NCI-H2107 (cell line): ENCODE measurements at regions not wholly inside any gene's neighbourhood (a gene's known extent, or its start where the extent isn't known, plus 50 kb on each side); places are given as distances from the start of the nearest gene placed in this dataset.

Experiments used
- DNase-seq: peaks from one replicate; lab custom pipeline; 2025; lab: John Stamatoyannopoulos, UW

DNA sequence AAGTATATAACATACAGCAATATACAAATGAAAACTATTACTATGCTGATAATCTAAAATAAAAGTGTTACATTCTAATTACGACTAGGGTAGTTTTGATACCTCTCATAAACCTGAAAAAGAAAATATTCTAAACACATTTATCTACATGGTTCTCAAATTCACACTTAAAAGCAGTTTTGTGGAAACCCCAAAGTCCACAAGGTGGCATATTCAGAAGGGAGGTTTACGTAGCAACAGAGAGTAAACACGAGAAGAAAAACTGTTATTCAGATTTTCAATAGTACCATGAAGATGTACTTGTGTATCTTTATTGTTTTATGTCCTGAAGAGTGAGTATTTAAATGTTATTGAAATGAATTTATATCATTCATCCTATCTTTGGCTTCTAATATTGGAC lies 275.9 kb upstream of the KLHL1 start:
- no peak for DNase-seq

DNA sequence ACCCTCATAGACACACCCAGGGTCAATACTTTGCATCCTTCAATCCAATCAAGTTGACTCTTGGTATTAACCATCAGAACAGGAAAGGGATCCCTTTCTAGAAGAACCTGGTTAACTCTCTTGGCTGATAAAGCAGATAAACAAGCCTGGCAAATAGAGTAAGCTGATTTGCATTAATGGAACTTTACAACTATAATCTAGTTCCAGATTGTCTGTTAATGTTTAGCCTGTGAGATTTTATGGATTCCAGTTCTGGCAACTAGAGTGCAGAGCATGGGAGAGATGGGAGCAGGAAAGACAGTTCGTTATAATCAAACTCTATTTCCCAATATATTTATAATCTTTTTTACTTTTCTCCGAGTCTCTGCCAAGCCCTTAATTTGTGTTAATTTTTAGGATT lies 272.6 kb upstream of the KLHL1 start:
- no peak for DNase-seq

DNA sequence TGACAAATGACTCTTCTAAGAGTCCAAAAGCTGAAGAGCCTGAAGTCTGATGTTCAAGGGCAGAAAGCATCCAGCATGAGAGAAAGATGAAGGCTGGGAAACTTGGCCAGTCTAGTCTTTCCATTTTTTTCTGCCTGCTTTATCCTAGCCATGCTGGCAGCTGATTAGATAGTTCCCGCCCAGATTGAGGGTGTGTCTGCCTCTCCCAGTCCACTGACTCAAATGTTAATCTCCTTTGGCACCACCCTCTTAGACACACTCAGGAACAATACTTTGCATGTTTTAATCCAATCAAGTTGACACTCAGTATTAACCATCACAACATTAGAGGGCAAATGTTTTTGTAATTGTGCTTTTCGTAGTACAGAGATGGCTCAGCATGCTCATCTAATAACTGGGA lies 267.5 kb upstream of the KLHL1 start:
- no peak for DNase-seq

DNA sequence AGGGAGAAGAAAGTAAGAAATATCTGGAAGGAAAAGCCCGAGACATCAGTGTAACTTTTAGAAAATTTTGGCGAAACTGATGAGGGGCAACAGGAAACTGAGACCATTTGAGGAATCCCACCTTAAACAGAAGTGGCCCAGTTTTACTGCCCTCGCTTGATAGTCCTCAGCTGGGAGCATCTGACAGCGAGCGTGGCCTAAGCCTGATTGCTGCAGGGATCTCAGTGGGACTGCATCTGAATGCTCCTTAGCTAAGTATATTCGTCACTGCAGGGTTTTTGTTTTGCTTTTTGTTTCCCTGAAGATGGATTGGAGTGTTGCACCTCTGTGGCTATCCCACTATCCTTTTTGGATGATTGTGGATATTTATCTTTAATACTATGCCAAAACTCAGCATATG lies 262.7 kb upstream of the KLHL1 start:
- DNase-seq, result no peak

DNA sequence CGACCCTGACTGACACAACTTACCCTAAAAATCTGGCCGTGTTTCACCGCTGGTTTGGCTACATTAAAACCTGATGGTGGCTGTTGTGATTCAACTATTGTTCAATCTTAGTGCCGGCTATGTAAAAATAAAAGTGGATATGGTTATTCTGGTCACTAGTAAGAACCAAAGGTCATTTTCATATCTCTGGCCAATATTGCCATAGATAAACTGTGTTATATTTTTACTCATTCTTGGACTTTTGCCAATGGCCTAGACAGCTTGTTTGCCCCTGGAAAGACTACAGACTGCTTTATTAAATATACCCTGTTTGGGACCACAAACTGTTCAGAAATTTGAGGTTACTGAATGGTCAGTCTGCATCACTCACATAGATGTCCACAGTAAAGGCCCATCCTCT lies 258.5 kb upstream of the KLHL1 start:
- no peak for DNase-seq

DNA sequence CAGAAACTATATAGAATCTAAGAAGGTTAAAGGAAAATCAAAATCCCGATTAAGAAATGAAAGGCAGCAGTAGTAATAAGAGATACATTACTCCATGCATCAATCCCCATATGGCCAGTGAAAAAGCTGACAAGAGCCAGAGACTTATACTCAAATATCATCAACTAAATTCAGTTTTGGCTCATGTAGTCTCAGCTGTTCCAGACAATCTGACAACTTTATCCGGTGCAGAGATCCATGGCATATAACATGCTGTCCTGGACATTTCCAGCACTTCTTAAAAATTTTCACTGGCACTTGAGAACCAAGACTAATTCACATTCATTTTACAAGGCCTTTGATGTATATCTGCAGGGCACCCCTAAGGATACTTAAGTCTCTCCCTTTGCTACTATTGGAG lies 255.7 kb upstream of the KLHL1 start:
- DNase-seq, result no peak

DNA sequence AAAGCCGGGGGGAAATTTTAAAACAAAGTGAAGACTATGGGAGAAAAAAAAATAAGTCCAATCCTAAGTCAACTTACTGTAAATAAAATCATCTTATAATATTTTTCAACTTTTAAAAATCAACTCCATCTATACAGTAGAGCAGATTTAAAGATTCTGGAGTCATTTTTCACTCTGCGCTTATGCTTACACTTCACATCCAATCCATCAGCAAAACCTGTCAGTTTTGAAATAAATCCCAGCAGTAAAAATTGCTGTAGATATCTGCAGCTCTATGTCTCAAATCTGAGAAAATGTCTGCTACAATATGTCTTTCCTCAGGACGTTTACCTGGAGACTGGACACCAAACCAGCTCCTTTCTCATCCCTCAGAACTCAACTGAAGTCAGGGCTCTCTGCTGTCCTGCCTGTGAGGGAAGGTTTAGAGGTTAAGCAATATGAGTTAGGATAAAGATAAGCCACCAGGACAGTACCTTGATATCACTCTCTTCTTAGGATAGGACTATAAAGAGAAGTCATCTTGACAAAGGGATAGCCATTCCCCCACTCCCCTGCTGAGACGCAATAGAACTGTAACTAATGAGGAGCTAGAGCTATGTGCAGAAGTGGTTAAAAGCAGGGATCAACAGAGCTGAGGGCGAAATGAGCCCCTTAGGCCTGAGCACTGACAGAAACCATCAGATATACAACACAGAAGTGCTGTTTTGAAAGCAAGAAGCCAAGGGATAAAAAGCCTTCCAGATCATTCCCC lies 254.7 kb upstream of the KLHL1 start:
- DNase-seq, result no peak

DNA sequence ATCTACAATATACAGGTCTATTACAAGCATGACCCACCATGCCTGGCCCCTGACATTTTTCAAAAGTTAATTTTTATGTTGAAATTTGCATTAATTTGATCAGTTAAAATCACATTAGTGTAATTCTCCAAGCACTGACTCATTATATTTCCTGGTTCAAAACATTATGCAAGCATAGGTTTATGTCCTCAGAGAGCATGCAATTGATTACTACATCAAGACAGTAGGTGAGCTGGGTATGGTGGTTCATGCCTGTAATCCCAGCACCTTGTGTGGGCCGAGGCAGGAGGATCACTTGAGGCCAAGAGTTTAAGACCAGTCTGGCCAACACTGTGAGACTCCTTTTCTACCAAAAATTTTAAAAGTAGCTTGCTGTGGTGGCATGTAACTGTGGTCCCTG lies 248.8 kb upstream of the KLHL1 start:
- no peak for DNase-seq

DNA sequence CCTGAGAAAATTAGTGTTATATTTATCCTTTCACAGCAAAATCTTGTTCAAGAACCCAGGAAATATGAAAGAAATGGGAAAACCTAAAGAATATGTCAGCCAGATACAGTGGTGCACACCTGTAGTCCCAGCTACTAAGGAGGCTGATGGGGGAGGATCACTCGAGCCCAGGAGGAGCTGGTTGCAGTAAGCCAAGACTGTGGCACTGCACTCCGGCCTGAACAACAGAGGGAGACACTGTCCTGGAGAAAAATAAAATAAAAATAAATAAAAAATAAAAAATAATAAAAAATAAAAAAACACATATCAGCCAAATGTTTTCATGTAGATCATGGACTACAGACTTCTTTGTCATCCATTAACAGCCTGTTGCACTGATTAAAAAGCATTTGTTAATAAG lies 244.8 kb upstream of the KLHL1 start:
- no peak for DNase-seq

DNA sequence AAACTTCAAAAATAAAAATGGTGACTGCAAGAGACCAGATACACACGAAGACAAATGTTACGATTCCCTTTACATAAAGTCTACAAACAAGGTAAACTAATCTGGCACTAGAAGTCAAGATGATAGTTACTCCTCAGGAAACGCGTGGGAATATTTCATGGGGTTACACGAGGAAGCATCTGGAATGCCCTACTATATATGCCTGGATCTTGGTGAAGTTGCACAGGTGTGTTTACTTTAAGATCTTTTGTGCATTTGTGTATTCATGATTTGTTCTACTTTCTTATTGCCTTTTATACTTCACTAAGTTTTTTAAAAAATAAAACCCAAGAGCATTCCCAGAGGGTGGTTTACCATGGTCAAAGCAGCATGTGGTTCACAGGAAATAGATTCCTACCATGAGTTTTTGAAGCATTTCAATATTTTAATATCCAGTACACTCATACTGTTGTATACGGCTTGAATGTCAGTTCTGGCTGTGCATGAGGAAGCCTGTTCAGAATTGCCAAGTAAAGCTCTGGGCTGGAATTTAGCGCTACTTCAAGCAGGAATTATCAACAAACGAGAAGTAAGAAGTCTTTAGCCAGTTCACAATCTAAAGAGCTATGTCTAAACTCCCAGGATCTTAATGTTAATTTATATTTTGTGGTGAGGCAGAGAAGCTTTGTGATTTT lies 239.8 kb upstream of the KLHL1 start:
- DNase-seq, result no peak

DNA sequence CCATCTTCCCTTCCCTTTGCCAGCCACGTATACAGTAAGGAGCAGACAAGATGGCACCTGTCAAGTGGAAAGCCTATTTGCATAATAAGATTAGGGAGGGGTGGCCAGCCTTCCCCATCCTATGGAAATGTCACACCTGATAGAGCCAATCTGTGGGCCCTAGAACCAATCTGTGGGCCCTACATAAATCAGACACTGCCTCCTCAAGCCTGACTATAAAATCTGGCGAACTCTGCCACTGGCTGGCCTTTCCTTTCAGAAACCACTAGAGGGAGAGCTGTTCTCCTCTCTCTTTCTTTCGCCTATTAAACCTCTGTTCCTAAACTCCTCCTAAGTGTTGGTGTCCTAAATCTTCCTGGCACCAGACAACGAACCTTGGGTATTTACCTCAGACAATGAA lies 231.5 kb upstream of the KLHL1 start:
- no peak for DNase-seq

DNA sequence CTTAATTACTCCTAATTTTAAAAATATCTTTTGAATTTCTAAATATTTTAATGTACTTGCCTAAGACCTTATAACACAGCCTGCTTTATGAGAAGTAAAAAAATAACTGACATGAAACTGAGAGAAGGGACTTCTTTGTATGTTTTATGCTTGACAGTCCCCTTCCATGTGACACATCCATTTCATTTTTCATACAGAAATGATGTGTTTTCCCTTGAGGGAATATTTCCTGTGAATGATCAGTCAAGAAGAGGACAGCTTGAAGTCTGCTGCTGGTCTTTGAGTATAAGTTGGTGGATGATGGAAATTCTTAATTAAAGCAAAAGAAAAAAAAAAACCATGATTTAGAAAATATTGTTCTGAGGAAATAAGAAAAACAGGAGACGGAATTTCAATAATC lies 230.4 kb upstream of the KLHL1 start:
- DNase-seq, result no peak

DNA sequence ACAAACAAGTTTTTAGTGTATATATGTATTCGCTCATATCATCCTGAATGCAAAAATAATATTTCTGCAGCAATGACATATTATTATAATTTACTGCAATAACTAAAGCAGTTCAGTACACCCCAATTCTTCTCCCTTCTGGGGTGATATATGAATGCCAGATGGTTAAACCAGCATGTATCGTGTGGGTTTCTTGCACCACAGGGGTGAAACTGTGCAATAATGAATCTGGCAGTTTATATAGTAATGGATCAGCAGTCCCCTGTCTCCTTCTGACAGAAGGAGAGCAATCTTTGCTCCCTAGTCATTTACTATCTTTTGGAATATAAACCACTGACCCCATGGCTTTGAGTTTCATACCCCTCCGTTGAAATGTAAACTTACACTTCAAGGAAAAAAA lies 228.6 kb upstream of the KLHL1 start:
- no peak for DNase-seq

DNA sequence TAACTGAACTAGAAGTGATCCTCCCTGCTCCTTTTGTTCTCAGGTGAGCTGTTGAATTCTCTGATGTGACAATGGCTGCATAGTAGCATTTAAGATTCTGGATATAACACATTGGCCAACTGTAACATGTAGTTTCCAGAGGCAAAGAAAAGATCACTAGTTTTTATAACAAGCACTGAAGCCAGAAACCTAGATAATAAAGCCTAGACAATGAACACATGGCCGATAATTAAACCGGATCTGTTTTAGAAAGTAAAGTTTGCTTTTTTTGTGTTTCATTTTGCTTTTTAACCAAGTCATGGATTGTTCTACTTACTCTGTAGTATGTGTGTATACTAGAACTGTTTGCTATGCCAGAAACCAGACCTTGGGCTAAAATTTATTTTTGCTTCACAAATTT lies 225.5 kb upstream of the KLHL1 start:
- no peak for DNase-seq

DNA sequence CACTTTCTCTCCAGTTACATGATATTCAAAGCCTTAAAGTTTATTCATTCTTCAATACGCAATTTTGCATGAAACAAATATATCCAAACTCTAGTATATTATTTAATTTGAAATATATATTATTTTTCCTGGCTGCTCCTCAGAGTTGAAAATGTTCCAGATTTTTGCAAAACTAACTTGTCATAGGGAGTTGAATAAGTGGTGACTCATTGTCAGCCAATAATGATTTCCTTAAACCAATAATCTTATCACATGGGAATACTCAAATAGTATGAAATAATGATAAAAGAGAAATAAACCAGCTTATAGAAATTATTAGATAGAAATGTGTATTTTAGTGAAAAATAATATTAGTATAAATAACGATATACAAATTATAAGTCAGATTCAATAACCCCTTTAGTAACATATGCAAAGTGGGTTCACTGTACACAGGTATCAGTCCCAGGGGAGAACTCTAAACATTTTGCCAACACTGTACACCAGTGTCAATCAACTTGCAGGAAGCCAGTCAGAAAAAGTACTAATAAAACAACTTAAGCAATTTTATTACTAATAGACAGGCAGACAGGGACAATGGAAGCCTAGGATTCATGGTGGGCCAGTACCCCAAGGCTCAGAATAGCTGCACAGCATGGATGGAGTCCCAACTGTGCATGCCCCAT lies 222.6 kb upstream of the KLHL1 start:
- no peak for DNase-seq

DNA sequence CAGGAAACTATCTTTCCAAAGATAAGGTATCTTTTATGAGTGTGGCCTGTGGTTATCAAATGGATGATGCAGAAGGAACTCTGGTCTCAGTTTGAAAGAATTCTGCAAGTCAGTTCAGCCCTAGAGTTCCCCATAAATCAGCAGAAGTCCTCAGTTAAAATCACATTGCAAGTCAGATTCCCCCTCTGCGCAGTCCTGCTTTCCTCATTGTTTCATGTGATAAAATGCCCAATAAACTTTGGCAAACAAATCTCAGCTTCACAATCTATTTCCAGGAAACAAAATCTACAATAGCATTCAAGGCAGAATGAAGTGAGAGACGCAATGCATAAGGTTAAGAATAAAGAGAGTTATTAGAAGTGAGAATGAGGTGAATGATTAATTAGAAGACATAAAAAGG lies 216.3 kb upstream of the KLHL1 start:
- DNase-seq, result no peak

DNA sequence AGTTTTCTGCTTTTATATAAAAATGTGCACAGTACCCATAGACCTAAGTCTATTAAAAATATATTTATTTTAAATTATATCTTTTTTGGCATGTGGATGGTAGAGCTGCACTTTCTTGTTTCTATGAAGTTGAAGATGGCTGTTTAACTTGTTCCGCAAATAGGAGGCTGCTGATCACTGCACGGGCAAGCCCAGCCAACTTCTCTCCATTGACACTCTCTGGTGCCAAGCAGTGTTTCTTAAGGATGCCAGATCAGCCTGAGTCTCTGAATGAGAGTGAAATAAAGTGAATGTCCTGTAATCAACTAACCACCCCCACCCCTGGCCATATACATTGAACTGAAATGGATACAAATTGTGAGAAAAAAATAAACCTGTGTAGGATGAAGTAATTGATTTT lies 202.9 kb upstream of the KLHL1 start:
- DNase-seq, result no peak

DNA sequence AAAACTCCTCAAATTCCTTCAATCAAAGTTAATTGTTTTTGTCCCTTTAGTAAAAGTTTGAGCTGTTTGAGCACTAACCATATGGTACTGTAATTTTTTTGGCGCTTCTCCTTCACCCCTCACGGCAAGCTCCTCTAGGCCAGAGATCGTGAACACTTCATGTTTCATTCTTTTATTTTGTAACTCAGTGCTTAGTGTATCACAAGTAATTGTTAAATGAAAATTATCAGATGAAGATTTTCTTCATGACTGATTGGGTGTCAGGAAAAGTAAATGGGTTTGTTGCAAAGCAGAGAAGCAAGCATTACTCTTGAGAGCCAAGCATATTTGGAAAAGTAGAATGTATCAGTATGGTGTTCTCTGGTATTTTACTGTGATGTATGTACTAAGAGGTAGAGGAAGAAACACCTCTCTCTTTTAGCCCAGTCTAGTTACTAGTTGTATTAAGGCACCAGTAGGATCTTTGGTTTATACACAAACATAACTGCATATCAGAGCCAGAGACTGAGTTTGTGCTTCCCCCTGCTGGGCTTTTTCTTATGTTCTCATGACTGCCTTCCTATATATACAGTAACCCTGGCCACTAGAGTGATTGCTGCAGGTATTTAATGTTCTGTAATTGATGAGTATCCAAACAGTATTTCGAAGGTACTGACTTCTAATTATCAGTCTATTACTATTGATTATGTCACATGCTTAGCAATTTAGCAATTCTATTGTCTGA lies 202.3 kb upstream of the KLHL1 start:
- DNase-seq, result peak; percentile 33

DNA sequence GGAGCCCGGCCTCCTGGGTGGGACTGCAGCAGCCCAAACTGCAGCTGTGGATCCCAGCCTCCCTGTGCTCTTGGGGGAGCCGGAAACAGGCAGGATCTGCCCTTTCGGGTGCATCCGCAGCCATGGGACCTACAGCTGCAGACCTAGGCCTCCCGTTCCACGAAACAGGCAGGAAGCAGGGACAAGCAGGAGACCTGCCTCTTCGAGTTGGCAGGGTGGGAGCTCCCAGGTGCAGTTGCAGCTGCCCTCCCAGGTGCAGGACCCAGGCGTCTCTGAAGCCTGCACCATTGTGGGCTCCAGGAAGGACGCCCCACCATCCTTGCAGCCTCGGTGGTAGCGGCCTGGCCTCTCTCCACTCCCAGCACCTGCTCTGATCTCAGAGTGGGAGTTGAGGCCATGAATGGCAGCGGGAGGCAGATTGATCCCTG lies 189.0 kb upstream of the KLHL1 start:
- DNase-seq, result no peak

DNA sequence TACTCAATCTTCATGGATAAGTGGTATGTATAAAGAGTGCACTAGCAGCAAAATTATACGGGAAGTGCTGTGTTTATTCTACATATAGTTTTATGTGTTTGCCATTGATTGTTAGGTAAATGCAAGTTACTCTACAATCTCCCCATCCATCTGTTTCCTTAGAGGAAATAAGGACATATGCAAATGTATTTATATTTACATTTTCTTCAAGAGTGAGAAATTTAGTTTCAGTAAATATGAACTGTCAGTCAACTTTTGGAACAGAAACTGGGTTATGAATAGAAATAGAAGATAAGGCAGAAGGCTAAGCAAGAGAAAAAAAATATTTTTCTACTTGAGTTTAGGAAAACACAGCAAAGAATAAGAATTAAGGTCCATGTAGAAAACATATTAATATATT lies 176.1 kb upstream of the KLHL1 start:
- DNase-seq, result no peak

DNA sequence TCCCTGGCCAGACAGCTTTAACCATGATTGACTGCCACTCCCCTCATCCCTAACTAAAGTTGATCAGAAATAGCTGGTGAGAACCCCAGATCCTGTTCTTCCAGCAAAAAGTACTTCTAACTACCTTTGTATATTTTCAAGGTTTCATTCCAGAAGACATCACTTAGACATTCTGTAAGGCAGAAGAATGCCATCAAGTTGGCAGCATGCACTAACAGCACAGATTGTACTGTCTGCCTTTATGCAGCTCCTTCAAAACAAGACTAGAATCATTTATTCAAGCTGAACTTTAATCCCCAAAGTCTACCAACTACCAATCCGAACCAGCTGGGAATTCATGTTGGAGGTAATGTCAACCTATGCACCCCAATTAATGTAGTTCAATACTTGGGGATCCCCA lies 167.6 kb upstream of the KLHL1 start:
- DNase-seq, result no peak

DNA sequence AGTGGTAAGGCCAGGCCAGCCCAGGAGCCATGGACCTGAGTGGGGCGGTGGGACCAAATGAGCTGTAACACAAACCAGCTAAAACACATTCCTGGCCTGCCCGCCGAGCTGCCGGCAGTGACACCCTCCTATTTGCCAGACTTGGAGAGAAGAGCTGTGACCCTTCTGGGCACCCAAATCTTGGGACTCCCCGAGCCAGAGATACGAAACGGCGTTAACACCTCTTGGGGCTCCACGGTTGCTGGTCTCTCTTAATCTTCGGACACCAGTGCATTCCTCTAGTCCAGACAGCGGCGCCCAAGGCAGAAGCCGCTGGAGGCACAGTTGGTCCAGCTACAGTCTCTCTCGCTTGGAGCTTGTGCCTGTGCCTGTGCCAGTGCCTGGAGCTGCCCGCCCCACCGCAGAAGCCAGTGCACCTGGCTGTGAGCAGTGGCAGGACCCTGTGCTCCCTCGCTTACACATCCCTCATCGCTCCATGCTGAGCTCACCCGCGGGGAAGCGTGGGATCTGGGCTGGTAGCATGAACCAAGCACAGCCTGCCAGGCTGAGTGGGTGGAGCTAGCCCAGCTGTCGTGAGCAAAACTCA lies 147.2 kb upstream of the KLHL1 start:
- DNase-seq, result no peak
